Nephron (organoid): ENCODE measurements at regions not wholly inside any gene's neighbourhood (a gene's known extent, or its start where the extent isn't known, plus 50 kb on each side); places are given as distances from the start of the nearest gene placed in this dataset.

Experiments
- H3K27ac Mint-ChIP-seq, 3 experiments: 2 replicates each; pipeline ENCODE4 v1.8.0; 2020; ENCODE audit warnings: mixed read lengths in 3 of 3, mild to moderate bottlenecking in 2 of 3, moderate library complexity in 1 of 3
- H3K27me3 Mint-ChIP-seq: 2 replicates; pipeline ENCODE4 v1.8.0; 2021; ENCODE audit warnings: low read depth, mild to moderate bottlenecking, moderate library complexity, mixed read lengths
- H3K36me3 Mint-ChIP-seq: 2 replicates; pipeline ENCODE4 v1.8.0; 2020; ENCODE audit warnings: low read depth, mixed read lengths
- H3K4me1 Mint-ChIP-seq: 2 replicates; pipeline ENCODE4 v1.8.0; 2020; ENCODE audit warnings: mixed read lengths
- H3K4me3 Mint-ChIP-seq, 3 experiments: 2 replicates each; pipeline ENCODE4 v1.8.0; 2020; ENCODE audit warnings: mild to moderate bottlenecking in 3 of 3, mixed read lengths in 3 of 3, moderate library complexity in 2 of 3
- H3K9me3 Mint-ChIP-seq: 2 replicates; pipeline ENCODE4 v1.8.0; 2020; ENCODE audit warnings: mixed read lengths
- CTCF ChIP-seq, 3 experiments: fragments of 200-600 bp; sonication (generic); IDR thresholded peaks; one replicate each; pipeline ENCODE4 v1.5.0; 2021; ENCODE audit warnings: antibody characterized with exemption in 3 of 3; ENCODE audit not compliant: unreplicated experiment in 3 of 3

GRCh38 chr20:40436011-40436410 lies 253.0 kb downstream of the MAFB start:
- H3K4me3 Mint-ChIP-seq = no peak overlapping the region
- H3K27me3 Mint-ChIP-seq = peaks cover 3% of the 10 kb centered on the region
- no peaks in the 10 kb centered on the region for H3K36me3 Mint-ChIP-seq

GRCh38 chr20:40435146-40435895 lies 253.7 kb downstream of the MAFB start:
- peak overlapping the region in 1 of 3 experiments; percentile 2 for H3K27ac Mint-ChIP-seq
- H3K9me3 Mint-ChIP-seq = peaks cover 3% of the 10 kb centered on the region

More at GRCh38 chr20:40436011-40436410, 253.0 kb downstream of the MAFB start:
- Mint-ChIP-seq H3K27ac (peak overlapping the region in 1 of 3 experiments; percentile 2), H3K4me1 (no peaks in the 10 kb centered on the region), H3K9me3 (no peaks in the 10 kb centered on the region)
- TF ChIP-seq CTCF (IDR thresholded peaks at IDR 0.05; ENCODE audit: unreplicated experiment in 3 of 3) = no peak

GRCh38 chr20:40434122-40434521 lies 254.9 kb downstream of the MAFB start:
- Mint-ChIP-seq H3K4me1 (no peaks in the 10 kb centered on the region), H3K9me3 (peaks cover 3% of the 10 kb centered on the region), H3K27me3 (peaks cover 6% of the 10 kb centered on the region), H3K36me3 (no peaks in the 10 kb centered on the region), H3K27ac (no peak overlapping the region), H3K4me3 (no peak overlapping the region)
- no peak for TF ChIP-seq CTCF (IDR thresholded peaks at IDR 0.05; ENCODE audit: unreplicated experiment in 3 of 3)

More at GRCh38 chr20:40435146-40435895, 253.7 kb downstream of the MAFB start:
- no peaks in the 10 kb centered on the region for H3K36me3 Mint-ChIP-seq
- no peaks in the 10 kb centered on the region for H3K4me1 Mint-ChIP-seq
- TF ChIP-seq CTCF (IDR thresholded peaks at IDR 0.05; ENCODE audit: unreplicated experiment in 3 of 3) = no peak
- no peak overlapping the region for H3K4me3 Mint-ChIP-seq
- peaks cover 6% of the 10 kb centered on the region for H3K27me3 Mint-ChIP-seq

GRCh38 chr20:40433341-40433861 lies 255.6 kb downstream of the MAFB start:
- Mint-ChIP-seq H3K27me3 (peaks cover 6% of the 10 kb centered on the region), H3K9me3 (peaks cover 3% of the 10 kb centered on the region), H3K36me3 (no peaks in the 10 kb centered on the region), H3K4me1 (no peaks in the 10 kb centered on the region), H3K4me3 (no peak overlapping the region), H3K27ac (no peak overlapping the region)
- TF ChIP-seq CTCF (IDR thresholded peaks at IDR 0.05; ENCODE audit: unreplicated experiment in 3 of 3) = no peak

GRCh38 chr20:40431611-40432010 lies 257.4 kb downstream of the MAFB start:
- Mint-ChIP-seq H3K27ac (no peak overlapping the region), H3K4me3 (no peak overlapping the region), H3K9me3 (peaks cover 3% of the 10 kb centered on the region), H3K27me3 (peaks cover 10% of the 10 kb centered on the region), H3K36me3 (no peaks in the 10 kb centered on the region), H3K4me1 (no peaks in the 10 kb centered on the region)
- TF ChIP-seq CTCF (IDR thresholded peaks at IDR 0.05; ENCODE audit: unreplicated experiment in 3 of 3) = no peak

GRCh38 chr20:40431112-40431511 lies 257.9 kb downstream of the MAFB start:
- H3K27me3 Mint-ChIP-seq = peaks cover 10% of the 10 kb centered on the region
- no peaks in the 10 kb centered on the region for H3K36me3 Mint-ChIP-seq
- H3K9me3 Mint-ChIP-seq = peaks cover 3% of the 10 kb centered on the region
- no peak for TF ChIP-seq CTCF (IDR thresholded peaks at IDR 0.05; ENCODE audit: unreplicated experiment in 3 of 3)
- H3K27ac Mint-ChIP-seq = no peak overlapping the region
- no peak overlapping the region for H3K4me3 Mint-ChIP-seq
- no peaks in the 10 kb centered on the region for H3K4me1 Mint-ChIP-seq
